ENCODE measurements at regions not wholly inside any gene's neighbourhood (a gene's known extent, or its start where the extent isn't known, plus 50 kb on each side); places are given as distances from the start of the nearest gene placed in this dataset.
A peak's percentile ranks its signal among the peaks of the same experiment; 100 is the strongest.

DNA sequence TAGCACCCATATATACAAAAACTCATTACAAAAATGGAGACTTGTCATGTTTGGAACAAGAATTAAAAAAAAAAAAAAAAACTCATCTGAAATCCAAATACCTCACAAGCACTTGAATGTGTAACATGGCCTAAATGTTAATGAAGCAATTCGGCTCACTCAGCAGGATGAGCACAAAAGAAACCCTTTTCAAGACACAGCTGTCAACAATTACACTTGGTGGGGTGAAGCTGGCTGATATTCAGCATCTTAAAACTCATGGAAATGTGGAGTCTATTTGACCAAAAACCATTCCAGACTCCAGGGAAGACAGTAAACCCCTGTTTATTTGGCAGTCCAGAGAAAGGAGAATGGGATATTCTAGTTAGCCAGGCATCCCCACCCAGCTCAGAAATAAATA, 205.4 kb upstream of the TSC22D2 start:
- Mint-ChIP-seq H3K9me3 (no peaks in the 10 kb centered on the region), H3K4me3 (no peak overlapping the region), H3K4me1 (peaks cover 8% of the 10 kb centered on the region), H3K36me3 (ENCODE audit: low read depth) (no peaks in the 10 kb centered on the region), H3K27me3 (ENCODE audit: low read depth) (no peaks in the 10 kb centered on the region), H3K27ac (no peak overlapping the region)
- TF ChIP-seq, protein P1, sequence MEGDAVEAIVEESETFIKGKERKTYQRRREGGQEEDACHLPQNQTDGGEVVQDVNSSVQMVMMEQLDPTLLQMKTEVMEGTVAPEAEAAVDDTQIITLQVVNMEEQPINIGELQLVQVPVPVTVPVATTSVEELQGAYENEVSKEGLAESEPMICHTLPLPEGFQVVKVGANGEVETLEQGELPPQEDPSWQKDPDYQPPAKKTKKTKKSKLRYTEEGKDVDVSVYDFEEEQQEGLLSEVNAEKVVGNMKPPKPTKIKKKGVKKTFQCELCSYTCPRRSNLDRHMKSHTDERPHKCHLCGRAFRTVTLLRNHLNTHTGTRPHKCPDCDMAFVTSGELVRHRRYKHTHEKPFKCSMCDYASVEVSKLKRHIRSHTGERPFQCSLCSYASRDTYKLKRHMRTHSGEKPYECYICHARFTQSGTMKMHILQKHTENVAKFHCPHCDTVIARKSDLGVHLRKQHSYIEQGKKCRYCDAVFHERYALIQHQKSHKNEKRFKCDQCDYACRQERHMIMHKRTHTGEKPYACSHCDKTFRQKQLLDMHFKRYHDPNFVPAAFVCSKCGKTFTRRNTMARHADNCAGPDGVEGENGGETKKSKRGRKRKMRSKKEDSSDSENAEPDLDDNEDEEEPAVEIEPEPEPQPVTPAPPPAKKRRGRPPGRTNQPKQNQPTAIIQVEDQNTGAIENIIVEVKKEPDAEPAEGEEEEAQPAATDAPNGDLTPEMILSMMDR (IDR thresholded peaks at IDR 0.05; ENCODE audit: unreplicated experiment in 3 of 3) = no peak

DNA sequence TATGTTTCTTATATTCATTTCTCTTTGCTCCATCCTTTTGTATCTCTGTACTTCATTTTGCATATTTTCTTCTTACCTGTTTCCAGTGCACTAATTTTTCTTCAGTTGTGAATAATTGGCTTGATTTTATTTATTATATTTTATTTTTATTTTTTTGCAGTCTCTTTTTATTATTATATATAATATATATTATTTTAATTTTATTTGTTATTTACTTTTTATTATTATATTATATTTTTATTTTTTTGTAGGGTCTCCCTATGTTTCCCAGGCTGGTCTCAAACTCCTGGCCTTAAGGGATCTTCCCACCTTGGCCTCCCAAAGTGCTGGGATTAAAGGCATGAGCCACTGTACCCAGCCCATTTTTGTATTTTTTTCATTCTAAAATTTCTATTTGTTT, 213.1 kb upstream of the TSC22D2 start:
- peaks cover 3% of the 10 kb centered on the region for H3K27me3 Mint-ChIP-seq (ENCODE audit: low read depth)
- H3K36me3 Mint-ChIP-seq (ENCODE audit: low read depth) = no peaks in the 10 kb centered on the region
- no peak overlapping the region for H3K27ac Mint-ChIP-seq
- H3K9me3 Mint-ChIP-seq = peaks cover under 1% of the 10 kb centered on the region
- TF ChIP-seq, protein P1 (IDR thresholded peaks at IDR 0.05; ENCODE audit: unreplicated experiment in 3 of 3) = no peak
- H3K4me1 Mint-ChIP-seq = no peaks in the 10 kb centered on the region
- H3K4me3 Mint-ChIP-seq = no peak overlapping the region

DNA sequence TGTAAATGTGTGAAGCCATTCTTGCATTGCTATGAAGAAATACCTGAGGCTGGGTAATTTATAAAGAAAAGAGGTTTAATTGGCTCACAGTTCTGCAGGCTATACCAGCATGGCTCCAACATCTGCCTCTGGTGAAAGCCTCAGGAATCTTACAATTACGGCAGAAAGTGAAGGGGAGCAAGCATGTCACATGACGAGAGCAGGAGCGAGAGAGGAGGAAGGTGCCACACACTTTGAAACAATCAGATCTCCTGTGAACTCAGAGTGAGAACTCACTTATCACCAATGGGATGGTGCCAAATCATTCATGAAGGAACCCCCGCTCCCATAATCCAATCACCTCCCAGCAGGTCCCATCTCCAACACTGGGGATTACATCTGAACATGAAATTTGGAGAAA, 213.6 kb upstream of the TSC22D2 start:
- peaks cover 4% of the 10 kb centered on the region for H3K9me3 Mint-ChIP-seq

DNA sequence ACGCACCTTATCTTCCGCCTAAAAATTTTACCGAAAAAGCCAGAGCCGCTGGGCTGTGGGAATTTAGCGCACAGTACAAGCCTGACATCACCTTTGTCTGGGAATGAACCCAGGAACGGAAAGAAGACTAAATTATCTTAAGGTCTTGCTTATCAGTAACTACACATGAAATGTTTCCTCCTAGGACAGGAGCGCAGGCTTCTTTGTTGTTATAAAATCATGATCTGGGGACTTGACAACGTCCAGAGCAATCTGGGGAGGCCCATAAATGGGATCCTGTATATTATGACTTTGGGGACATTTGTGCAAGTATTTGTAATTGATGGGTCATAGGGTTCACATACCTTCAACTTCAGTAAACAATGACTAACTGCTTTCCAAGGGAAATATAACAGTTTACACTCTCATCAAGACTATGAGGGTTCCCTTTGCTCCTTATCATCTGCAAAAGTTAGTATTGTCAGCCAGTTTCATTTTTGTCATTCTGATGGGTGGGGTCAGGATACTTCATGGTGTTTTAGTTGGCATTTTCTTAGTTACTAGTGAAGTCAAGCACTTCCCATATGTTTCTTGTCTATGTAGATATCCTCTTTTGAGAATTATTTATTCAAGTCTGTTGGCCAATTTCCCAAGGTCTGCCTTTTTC, 213.9 kb upstream of the PFN2 start:
- H3K27ac Mint-ChIP-seq = no peak overlapping the region
- no peaks in the 10 kb centered on the region for H3K36me3 Mint-ChIP-seq (ENCODE audit: low read depth)
- no peak overlapping the region for H3K4me3 Mint-ChIP-seq
- H3K4me1 Mint-ChIP-seq = peaks cover 12% of the 10 kb centered on the region
- peaks cover 14% of the 10 kb centered on the region for H3K9me3 Mint-ChIP-seq
- no peaks in the 10 kb centered on the region for H3K27me3 Mint-ChIP-seq (ENCODE audit: low read depth)
- TF ChIP-seq, protein P1 (IDR thresholded peaks at IDR 0.05; ENCODE audit: unreplicated experiment in 3 of 3) = peak in 1 of 3 experiments; percentile 26

More for the DNA sequence above, 213.6 kb upstream of the TSC22D2 start:
- Mint-ChIP-seq H3K4me3 (no peak overlapping the region), H3K27ac (no peak overlapping the region), H3K27me3 (ENCODE audit: low read depth) (peaks cover 3% of the 10 kb centered on the region), H3K4me1 (no peaks in the 10 kb centered on the region), H3K36me3 (ENCODE audit: low read depth) (no peaks in the 10 kb centered on the region)
- TF ChIP-seq, protein P1 (IDR thresholded peaks at IDR 0.05; ENCODE audit: unreplicated experiment in 3 of 3) = no peak

DNA sequence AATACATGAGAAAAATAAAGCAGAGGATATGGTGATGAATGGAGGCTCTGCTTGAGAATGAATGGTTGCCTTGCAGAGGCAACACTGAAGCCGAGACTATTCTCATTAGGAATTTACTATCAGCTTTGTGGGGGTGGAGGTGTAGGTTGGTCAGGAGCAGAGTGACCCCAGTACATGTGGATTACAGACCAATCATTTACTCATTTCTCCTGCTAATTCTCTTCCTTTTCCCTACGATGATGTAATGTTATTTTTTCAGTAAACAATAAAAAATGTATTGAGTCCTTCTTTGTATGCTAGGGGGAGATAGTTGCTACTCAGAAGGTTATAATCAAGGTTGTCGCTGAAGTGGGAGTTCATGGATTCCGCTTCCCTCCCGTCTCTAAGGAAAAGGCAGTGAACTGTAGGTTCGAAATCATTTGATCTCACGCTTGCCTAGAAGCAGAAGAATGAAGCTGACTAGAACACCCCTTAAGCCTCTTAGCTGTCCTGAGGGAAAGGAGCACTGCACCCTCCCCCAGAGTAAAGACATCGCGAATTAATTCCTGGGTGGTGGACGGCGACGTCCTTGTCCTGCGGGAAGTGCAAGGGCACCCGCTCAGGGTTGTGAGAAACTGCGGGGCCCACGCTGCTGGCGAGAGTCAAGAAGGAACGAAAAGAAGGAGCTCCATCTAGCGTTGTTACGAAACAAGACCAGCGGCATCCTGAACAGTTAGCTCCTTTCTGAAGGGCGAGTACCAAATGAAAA, 213.2 kb upstream of the PFN2 start:
- no peaks in the 10 kb centered on the region for H3K27me3 Mint-ChIP-seq (ENCODE audit: low read depth)
- peaks cover 16% of the 10 kb centered on the region for H3K4me1 Mint-ChIP-seq
- H3K36me3 Mint-ChIP-seq (ENCODE audit: low read depth) = no peaks in the 10 kb centered on the region
- no peak overlapping the region for H3K27ac Mint-ChIP-seq
- H3K4me3 Mint-ChIP-seq = no peak overlapping the region
- peaks cover 10% of the 10 kb centered on the region for H3K9me3 Mint-ChIP-seq
- TF ChIP-seq, protein P1 (IDR thresholded peaks at IDR 0.05; ENCODE audit: unreplicated experiment in 3 of 3) = peak; percentile 65 to 79 (median 76)
